ENCODE measurements at regions not wholly inside any gene's neighbourhood (a gene's known extent, or its start where the extent isn't known, plus 50 kb on each side); places are given as distances from the start of the nearest gene placed in this dataset.

- TF ChIP-seq, protein P1, sequence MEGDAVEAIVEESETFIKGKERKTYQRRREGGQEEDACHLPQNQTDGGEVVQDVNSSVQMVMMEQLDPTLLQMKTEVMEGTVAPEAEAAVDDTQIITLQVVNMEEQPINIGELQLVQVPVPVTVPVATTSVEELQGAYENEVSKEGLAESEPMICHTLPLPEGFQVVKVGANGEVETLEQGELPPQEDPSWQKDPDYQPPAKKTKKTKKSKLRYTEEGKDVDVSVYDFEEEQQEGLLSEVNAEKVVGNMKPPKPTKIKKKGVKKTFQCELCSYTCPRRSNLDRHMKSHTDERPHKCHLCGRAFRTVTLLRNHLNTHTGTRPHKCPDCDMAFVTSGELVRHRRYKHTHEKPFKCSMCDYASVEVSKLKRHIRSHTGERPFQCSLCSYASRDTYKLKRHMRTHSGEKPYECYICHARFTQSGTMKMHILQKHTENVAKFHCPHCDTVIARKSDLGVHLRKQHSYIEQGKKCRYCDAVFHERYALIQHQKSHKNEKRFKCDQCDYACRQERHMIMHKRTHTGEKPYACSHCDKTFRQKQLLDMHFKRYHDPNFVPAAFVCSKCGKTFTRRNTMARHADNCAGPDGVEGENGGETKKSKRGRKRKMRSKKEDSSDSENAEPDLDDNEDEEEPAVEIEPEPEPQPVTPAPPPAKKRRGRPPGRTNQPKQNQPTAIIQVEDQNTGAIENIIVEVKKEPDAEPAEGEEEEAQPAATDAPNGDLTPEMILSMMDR (conservative IDR thresholded peaks at IDR 0.05 in 1 of 2, IDR thresholded peaks at IDR 0.05 in 1 of 2; ENCODE audit: low read depth in 1 of 2, low read length in 2 of 2) = peak in 1 of 2 donors; percentile 30
- TF ChIP-seq EZH2 (IDR thresholded peaks at IDR 0.05; ENCODE audit: low read length, missing control alignments) = no peak
Measured at GRCh38 chr10:108783897-108784296, 1139.4 kb downstream of the XPNPEP1 start.

Data from fibroblast of lung (primary cell).